Osteocyte (in vitro differentiated cells): ENCODE measurements at regions not wholly inside any gene's neighbourhood (a gene's known extent, or its start where the extent isn't known, plus 50 kb on each side); places are given as distances from the start of the nearest gene placed in this dataset.
"Not testable (repeated sequence)": the region's sequence is repeated elsewhere in the genome, so short reads cannot be mapped to it uniquely, and the experiment has no call there.

Experiments
- DNase-seq: peaks from one replicate; pipeline ENCODE4 v3.0.0; 2021; ENCODE audit warnings: mixed read lengths; ENCODE audit not compliant: unreplicated experiment; ENCODE audit errors: extremely low spot score
- H3K27ac Mint-ChIP-seq: one replicate; pipeline ENCODE4 v1.8.0; 2021; ENCODE audit warnings: mild to moderate bottlenecking, mixed read lengths; ENCODE audit not compliant: unreplicated experiment
- H3K27me3 Mint-ChIP-seq: one replicate; pipeline ENCODE4 v1.8.0; 2021; ENCODE audit warnings: mixed read lengths; ENCODE audit not compliant: unreplicated experiment
- H3K36me3 Mint-ChIP-seq: one replicate; pipeline ENCODE4 v1.8.0; 2021; ENCODE audit warnings: mixed read lengths; ENCODE audit not compliant: unreplicated experiment
- H3K4me1 Mint-ChIP-seq: one replicate; pipeline ENCODE4 v1.8.0; 2021; ENCODE audit warnings: mixed read lengths; ENCODE audit not compliant: unreplicated experiment
- H3K4me3 Mint-ChIP-seq: one replicate; pipeline ENCODE4 v1.8.0; 2021; ENCODE audit warnings: mild to moderate bottlenecking, moderate library complexity, mixed read lengths; ENCODE audit not compliant: unreplicated experiment
- H3K9me3 Mint-ChIP-seq: one replicate; pipeline ENCODE4 v1.8.0; 2021; ENCODE audit warnings: mixed read lengths; ENCODE audit not compliant: unreplicated experiment
- TF ChIP-seq, protein P1 (sequence below): fragments of 200-600 bp; sonication (generic); IDR thresholded peaks from 2 replicates; pipeline ENCODE4 v1.5.0; 2021; ENCODE audit warnings: antibody characterized with exemption, mild to moderate bottlenecking, moderate library complexity

DNA sequence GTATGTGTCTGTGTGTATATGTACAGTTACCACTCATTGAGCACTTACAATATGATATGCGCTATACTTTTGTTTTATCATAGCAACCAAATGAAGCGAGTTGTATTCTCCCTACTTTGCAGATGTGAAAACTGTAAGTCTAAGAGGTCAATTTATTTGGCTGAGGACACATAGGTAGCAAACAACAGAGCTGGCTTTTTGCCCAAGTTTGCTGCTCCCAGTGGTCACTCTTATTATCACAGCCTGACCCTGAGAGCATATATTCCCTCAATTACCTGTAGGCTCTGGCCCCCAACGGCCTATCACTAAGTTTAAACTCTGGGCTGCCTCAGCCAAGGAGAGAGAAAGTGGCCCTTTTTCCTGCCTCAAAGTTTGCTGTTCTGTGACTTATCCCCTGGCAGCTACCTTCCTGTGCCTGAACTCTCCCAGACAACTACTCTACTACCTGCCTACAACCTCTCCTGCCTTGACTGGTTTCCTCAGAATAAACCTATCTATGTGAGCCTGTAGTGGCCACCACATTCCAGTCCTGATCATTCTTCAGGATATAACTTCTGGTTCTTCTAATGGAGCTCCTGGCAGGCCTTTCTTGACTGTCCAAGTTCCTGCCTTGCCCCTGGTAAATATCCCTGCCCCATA lies 221.8 kb downstream of the FRK start:
- Mint-ChIP-seq H3K27me3 (peaks cover 10% of the 10 kb centered on the region), H3K9me3 (no peaks in the 10 kb centered on the region), H3K4me3 (no peak overlapping the region), H3K27ac (no peak overlapping the region), H3K36me3 (no peaks in the 10 kb centered on the region), H3K4me1 (no peaks in the 10 kb centered on the region)
- TF ChIP-seq, protein P1, sequence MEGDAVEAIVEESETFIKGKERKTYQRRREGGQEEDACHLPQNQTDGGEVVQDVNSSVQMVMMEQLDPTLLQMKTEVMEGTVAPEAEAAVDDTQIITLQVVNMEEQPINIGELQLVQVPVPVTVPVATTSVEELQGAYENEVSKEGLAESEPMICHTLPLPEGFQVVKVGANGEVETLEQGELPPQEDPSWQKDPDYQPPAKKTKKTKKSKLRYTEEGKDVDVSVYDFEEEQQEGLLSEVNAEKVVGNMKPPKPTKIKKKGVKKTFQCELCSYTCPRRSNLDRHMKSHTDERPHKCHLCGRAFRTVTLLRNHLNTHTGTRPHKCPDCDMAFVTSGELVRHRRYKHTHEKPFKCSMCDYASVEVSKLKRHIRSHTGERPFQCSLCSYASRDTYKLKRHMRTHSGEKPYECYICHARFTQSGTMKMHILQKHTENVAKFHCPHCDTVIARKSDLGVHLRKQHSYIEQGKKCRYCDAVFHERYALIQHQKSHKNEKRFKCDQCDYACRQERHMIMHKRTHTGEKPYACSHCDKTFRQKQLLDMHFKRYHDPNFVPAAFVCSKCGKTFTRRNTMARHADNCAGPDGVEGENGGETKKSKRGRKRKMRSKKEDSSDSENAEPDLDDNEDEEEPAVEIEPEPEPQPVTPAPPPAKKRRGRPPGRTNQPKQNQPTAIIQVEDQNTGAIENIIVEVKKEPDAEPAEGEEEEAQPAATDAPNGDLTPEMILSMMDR: peak; percentile 52
- DNase-seq: no peak

DNA sequence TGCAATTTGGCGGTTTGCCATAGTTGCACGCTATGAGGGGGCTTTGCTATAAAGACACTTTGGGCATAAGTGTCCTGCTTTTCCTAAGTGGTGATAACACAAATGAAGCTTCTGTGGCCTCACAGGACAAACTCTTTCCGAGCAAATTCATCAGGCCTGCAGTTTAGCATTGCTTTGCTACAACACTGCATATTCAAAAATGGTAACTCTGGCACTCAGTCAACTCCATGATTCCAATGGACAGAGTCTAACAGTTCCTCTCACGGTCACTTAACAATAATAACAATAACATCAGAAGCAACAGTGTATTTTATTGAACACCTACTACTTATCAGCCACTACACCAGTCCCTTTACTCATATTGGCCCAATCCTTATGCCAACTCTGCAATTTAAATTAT lies 222.5 kb downstream of the FRK start:
- DNase-seq: no peak
- no peak overlapping the region for H3K27ac Mint-ChIP-seq
- H3K9me3 Mint-ChIP-seq: no peaks in the 10 kb centered on the region
- no peak overlapping the region for H3K4me3 Mint-ChIP-seq
- peaks cover 3% of the 10 kb centered on the region for H3K27me3 Mint-ChIP-seq
- H3K4me1 Mint-ChIP-seq: no peaks in the 10 kb centered on the region
- no peaks in the 10 kb centered on the region for H3K36me3 Mint-ChIP-seq
- TF ChIP-seq, protein P1: no peak

DNA sequence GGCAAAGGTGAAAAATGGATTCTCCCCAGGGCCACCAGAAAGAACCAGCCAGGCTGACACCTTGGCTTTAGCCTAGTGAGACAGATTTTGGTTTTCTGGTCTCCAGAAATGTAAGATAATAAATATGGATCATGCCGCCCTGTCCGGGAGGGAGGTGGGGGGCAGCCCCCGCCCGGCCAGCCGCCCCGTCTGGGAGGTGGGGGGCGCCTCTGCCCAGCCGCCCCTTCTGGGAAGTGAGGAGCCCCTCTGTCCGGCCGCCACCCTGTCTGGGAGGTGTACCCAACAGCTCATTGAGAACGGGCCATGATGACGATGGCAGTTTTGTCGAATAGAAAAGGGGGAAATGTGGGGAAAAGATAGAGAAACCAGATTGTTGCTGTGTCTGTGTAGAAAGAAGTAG lies 224.3 kb downstream of the FRK start:
- not testable (repeated sequence) for H3K27me3 Mint-ChIP-seq, H3K4me1 Mint-ChIP-seq, DNase-seq, H3K27ac Mint-ChIP-seq, H3K4me3 Mint-ChIP-seq, H3K36me3 Mint-ChIP-seq, H3K9me3 Mint-ChIP-seq

DNA sequence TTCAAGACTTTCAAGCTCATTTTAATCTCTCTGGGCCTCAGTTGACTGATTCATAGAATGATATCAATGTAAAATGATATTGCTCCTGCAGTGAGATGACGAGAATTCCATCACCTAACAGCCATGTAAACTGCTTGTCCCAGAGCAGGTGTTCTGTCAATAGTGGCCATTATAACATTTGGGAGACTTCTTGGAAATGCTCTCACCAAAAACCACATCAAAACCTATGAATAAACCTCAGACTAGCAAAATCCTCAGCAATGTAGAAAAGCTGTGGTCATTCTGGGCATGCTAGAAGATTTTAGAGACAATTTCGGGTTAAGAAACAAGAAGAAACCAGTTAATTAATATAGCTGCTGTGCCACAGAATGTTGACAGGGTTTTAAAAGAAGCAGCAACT lies 225.4 kb downstream of the FRK start:
- Mint-ChIP-seq H3K4me1 (no peaks in the 10 kb centered on the region), H3K9me3 (no peaks in the 10 kb centered on the region), H3K27ac (no peak overlapping the region), H3K4me3 (no peak overlapping the region), H3K27me3 (peaks cover 6% of the 10 kb centered on the region), H3K36me3 (no peaks in the 10 kb centered on the region)
- DNase-seq: no peak
- TF ChIP-seq, protein P1: no peak

DNA sequence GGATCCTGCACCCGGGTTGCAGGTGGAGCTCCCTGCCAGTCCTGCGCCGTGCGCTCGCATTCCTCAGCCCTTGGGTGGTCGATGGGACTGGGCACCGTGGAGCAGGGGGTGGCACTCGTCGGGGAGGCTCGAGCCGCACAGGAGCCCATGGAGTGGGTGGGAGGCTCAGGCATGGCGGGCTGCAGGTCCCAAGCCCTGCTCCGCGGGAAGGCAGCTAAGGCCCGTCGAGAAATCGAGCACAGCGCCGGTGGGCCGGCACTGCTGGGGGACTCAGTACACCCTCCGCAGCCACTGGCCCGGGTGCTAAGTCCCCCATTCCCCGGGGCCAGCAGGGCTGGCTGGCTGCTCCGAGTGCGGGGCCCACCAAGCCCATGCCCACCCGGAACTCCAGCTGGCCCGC lies 226.1 kb downstream of the FRK start:
- H3K4me1 Mint-ChIP-seq, H3K9me3 Mint-ChIP-seq, H3K27ac Mint-ChIP-seq, H3K27me3 Mint-ChIP-seq, H3K36me3 Mint-ChIP-seq, H3K4me3 Mint-ChIP-seq: not testable (repeated sequence)
- peak; percentile 85 for DNase-seq

DNA sequence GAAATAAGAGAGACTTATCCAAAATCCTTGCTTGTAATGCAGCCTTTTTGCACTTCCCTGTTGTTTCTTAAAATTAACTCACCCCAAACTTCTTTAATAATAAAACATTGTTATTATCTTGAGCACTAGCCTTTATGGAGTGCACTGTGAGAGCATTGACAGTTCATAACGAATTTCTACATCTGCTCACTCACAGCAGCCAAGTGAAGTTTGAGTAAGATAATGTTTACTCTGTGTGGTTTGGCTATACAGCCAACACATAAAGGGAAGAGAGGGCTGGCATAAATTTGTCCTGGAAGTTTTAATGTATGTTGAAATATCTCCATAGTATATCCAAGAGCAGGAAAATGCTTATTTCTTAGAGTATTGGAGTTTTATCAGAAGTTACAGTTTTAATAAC lies 227.9 kb downstream of the FRK start:
- no peak overlapping the region for H3K27ac Mint-ChIP-seq
- TF ChIP-seq, protein P1: no peak
- no peak for DNase-seq
- H3K9me3 Mint-ChIP-seq: no peaks in the 10 kb centered on the region
- H3K4me3 Mint-ChIP-seq: no peak overlapping the region
- H3K36me3 Mint-ChIP-seq: no peaks in the 10 kb centered on the region
- H3K4me1 Mint-ChIP-seq: no peaks in the 10 kb centered on the region
- peaks cover 6% of the 10 kb centered on the region for H3K27me3 Mint-ChIP-seq
